GM19025 (cell line): ENCODE measurements at regions not wholly inside any gene's neighbourhood (a gene's known extent, or its start where the extent isn't known, plus 50 kb on each side); places are given as distances from the start of the nearest gene placed in this dataset.
"Not testable (repeated sequence)": the region's sequence is repeated elsewhere in the genome, so short reads cannot be mapped to it uniquely, and the experiment has no call there.

ENCODE experiments used
- ATAC-seq: cut with Tn5 transposase; IDR thresholded peaks from one replicate; pipeline ENCODE4 v1.9.1; 2021; ENCODE audit warnings: mild to moderate bottlenecking, low read depth, moderate library complexity; ENCODE audit not compliant: unreplicated experiment

DNA sequence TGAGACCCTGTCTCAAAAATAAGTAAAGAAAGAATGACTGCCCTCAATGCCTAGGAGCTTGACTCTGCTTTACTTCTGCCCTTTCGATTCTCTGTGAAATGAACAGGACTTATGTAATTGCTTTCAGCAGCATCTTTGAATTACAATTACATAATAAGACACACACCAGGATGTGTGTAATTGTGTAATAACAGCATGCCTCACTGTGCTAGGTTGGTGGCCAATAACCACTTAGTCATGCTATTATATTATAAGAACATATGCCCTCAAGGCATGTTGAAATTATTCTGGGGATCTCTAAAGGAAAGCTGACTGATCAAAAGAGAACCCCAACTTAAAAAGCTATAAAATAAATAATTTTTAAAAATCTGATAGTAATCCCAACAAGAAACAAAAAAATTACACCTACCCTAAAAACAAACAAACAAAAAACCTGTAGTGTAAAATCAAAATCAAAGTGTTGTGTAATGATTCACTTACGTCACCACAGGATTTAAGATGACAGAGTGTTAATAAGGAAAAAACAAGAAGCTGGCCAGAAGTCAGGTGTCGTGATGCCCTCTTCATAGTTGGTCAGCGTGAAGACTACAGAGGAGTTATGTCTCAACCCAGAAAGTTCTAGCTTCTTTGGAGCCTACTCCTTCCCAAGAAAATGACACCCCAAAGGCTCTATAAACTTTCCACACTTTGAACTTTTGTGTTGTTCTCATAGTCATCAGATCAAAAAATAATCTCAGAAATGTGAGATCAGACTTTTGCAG is 70.5 kb upstream of the NBPF11 start:
- not testable (repeated sequence) for ATAC-seq

DNA sequence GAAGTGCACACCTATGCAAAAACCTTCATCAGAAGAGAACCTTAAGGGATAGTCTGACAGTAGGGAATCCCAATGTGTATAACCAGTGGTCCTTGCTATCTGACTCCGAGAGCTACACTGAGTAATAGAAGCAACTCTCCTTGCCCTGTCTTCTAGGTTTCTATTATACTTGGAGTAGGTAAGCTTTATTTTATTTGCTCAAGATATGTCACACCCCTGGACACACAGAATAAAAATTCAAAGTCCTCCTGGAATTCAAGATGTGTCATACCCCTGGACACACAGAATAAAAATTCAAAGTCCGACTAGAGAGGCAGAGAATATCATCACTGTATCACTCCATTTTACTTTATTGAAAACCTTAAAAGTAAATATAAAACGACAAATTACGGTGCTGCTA is 69.5 kb upstream of the NBPF11 start:
- ATAC-seq = not testable (repeated sequence)

DNA sequence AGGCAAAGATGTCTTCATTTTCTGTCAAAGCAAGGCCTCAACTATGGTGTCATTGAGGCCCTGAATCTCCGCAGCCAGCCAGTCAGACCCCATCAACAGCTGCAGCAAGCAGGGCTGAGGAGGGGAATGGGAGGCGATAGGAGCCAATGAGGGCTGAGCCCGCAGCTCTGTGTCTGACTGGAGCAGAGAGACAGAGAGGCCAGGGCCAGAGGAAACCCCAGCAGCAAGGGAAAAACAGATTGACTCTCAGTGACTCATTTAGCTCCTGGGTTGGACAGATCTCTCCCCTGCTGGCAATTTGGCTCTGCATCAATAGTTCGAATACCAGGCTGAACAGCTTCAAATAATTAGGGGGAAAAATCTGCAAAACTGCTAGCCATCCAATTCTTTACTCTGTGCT is 67.1 kb upstream of the NBPF11 start:
- not testable (repeated sequence) for ATAC-seq

DNA sequence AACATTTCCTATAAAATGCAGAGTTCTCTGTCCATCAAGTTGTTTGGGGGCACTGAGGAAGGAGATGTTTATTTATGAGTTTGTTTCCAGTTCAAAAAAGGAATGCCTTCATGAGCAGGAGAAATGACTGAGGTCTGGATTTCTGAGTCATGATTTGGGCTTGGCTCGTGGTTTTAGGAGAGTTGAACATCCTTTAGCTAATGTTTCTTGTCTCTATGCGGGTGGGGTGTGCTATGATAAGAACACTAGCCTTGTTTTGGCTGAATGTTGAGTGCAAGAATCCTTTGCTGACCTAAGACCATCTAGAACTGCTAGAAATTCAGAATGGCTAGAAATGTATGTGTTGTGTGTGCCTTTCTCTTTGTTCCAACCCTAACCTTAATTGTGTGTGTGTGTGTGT is 59.1 kb upstream of the NBPF11 start:
- ATAC-seq = not testable (repeated sequence)

DNA sequence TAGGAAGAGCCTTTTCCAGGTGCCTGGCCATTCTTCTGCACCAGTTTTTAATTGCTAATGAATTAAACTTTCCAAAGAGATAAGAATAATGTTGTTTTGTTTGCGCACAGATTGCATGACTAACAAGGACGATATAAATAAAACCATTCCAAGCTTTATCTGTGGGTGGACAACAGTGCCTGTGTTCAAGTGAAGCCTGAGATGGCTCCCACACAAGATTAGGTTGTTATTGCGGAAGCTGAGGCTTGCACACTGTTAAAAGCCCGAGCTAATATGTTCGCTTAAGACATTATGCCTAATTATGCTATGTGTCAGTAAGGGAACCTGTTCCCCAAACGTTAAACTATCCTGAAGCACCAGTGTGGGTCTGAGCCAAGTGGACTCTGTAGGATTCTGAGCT is 58.5 kb upstream of the NBPF11 start:
- not testable (repeated sequence) for ATAC-seq

DNA sequence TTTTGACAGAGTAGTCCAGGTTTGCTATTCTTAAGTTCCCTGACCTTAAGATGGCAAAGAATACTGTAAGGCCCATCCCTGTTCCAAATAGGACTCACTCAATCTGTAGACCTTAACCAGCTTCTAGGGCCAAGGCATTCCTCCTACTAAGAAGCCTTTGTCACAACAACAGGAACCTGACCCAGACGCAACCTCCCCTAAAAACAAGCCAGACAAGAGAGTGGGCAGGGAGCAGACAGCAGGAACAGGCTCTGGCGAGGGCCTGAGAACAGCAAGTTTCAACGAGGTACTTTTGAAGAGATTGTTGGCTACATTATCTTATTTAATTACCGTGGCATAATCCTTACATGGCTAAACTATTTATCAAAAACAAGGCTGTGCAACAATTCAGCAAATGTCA is 58.1 kb upstream of the NBPF11 start:
- ATAC-seq = not testable (repeated sequence)

DNA sequence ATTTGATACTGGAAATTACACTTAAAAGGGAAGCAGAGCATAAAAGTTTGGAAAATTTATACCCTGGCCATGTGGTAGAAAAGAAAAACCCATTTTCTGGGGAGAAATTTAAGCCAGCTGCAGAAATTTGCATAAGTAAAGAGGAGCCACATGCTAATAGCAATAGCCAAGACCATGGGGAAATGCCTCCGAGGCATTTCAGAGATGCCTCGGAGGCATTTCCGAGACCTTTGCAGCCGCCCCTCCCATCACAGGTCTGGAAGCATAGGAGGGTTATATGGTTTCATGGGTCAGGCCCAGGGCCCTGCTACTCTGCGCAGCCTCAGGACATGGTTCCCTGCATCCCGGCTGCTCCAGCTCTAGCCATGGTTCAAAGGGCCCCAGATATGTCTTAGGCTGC is 49.9 kb upstream of the NBPF11 start:
- not testable (repeated sequence) for ATAC-seq
